Ovary (tissue), 7 donors: ENCODE measurements at regions not wholly inside any gene's neighbourhood (a gene's known extent, or its start where the extent isn't known, plus 50 kb on each side); places are given as distances from the start of the nearest gene placed in this dataset.

Experiments
- DNase-seq, 5 donors: peaks; one replicate each; pipeline ENCODE4 v3.0.0-alpha.2; 2019 to 2020
- H3K27ac ChIP-seq, 2 donors: fragments of 200-600 bp; one replicate each; pipeline versions ENCODE4 v1.5.1 to v1.8.0; 2019 to 2022
- H3K27me3 ChIP-seq: fragments of 200-600 bp; one replicate; pipeline ENCODE4 v1.8.0; 2022
- H3K36me3 ChIP-seq: fragments of 200-600 bp; sonication (generic); one replicate; pipeline ENCODE4 v1.5.1; 2019
- H3K4me1 ChIP-seq: one replicate; pipeline ENCODE4 v1.8.1; 2013; ENCODE audit warnings: mild to moderate bottlenecking, moderate library complexity; ENCODE audit not compliant: insufficient read depth
- H3K4me3 ChIP-seq: fragments of 200-600 bp; sonication (generic); one replicate; pipeline ENCODE4 v1.5.1; 2017
- H3K9me3 ChIP-seq, 2 donors: fragments of 200-600 bp in 1 of 2; sonication (generic) in 1 of 2; one replicate each; pipeline versions ENCODE4 v1.5.1 to v1.8.1; 2013 to 2019; ENCODE audit warnings: mild to moderate bottlenecking in 1 of 2, moderate library complexity in 1 of 2
- EP300 ChIP-seq: sonication (generic); formaldehyde crosslinking; IDR thresholded peaks from one replicate; pipeline ENCODE4 v1.6.1; 2017; ENCODE audit warnings: antibody characterized with exemption
- POLR2A ChIP-seq: fragments of 450-650 bp; IDR thresholded peaks from one replicate; pipeline ENCODE4 v1.6.1; 2017; ENCODE audit warnings: antibody characterized with exemption, mild to moderate bottlenecking, moderate library complexity
- WGBS, 3 donors: extraction: QIAGEN DNeasy Blood & Tissue Kit in 1 of 3; methylation state at CpG; one replicate each; pipeline versions ENCODE4 v1.1.5 to v1.1.7; 2013 to 2017; 5-methylcytosine and 5-hydroxymethylcytosine counted together
- intact Hi-C, 4 donors: fragments of 100-400 bp; cut with DNase I; formaldehyde crosslinking; loops; one replicate each; pipeline versions ENCODE4 v1.11.0 to v1.15.1; 2022 to 2023
- TF ChIP-seq, protein P1 (sequence below), 3 donors: fragments of 450-650 bp in 2 of 3; fragments of 200-600 bp in 1 of 3; IDR thresholded peaks; one replicate each; pipeline versions ENCODE4 v1.5.1 to v1.8.0; 2016 to 2022; ENCODE audit warnings: antibody characterized with exemption in 3 of 3, mild to moderate bottlenecking in 1 of 3
- donor health status: DM: no; HTN: no; CAD: no; lungs with moderate emphysema.
- donor health status: DM: no; HTN: no; CAD: no.
- donor health status: Bipolar disorder and iron deficiency.
- donor health status: DM: no; HTN: no; CAD: no.
- donor health status: DM: yes; HTN: yes; CAD: no.

DNA sequence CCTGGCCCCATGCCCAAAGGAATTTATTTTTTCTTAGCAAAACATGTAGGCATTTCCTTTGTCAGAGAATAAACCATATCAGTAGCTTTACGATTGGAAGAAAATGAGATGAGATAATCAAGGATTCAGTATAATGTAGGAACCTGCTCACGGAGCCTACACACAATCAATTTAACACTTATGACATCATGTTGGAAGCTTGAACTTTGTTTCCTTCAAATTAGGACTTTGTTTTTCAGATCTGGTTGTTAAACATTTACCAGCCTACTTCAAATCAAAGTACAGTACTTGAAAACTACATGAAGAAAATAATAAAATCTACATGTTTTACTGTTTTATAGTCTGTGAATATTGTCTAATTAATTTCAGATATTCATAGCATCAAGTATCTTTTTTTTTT lies 639.0 kb upstream of the ATXN8OS start:
- TF ChIP-seq, protein P1, sequence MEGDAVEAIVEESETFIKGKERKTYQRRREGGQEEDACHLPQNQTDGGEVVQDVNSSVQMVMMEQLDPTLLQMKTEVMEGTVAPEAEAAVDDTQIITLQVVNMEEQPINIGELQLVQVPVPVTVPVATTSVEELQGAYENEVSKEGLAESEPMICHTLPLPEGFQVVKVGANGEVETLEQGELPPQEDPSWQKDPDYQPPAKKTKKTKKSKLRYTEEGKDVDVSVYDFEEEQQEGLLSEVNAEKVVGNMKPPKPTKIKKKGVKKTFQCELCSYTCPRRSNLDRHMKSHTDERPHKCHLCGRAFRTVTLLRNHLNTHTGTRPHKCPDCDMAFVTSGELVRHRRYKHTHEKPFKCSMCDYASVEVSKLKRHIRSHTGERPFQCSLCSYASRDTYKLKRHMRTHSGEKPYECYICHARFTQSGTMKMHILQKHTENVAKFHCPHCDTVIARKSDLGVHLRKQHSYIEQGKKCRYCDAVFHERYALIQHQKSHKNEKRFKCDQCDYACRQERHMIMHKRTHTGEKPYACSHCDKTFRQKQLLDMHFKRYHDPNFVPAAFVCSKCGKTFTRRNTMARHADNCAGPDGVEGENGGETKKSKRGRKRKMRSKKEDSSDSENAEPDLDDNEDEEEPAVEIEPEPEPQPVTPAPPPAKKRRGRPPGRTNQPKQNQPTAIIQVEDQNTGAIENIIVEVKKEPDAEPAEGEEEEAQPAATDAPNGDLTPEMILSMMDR (IDR thresholded peaks at IDR 0.05), result no peak
- TF ChIP-seq EP300 (no peak), POLR2A (no peak)
- no peaks in the 10 kb centered on the region for H3K9me3 ChIP-seq
- no peaks in the 10 kb centered on the region for H3K36me3 ChIP-seq
- 55 to 73% (median 68%) methylated on average over 2 of the region's 2 CpGs for WGBS, 3 donors
- no peak for DNase-seq
- no peak overlapping the region for H3K4me3 ChIP-seq
- no peak overlapping the region for H3K27ac ChIP-seq
- no peaks in the 10 kb centered on the region for H3K27me3 ChIP-seq
- intact Hi-C loops, result no loop called here
- no peaks in the 10 kb centered on the region for H3K4me1 ChIP-seq

GRCh38 chr13:69461397-69461796 lies 646.2 kb upstream of the ATXN8OS start:
- H3K9me3 ChIP-seq, result no peaks in the 10 kb centered on the region
- H3K36me3 ChIP-seq, result no peaks in the 10 kb centered on the region
- no peak overlapping the region for H3K4me3 ChIP-seq
- H3K27ac ChIP-seq, result no peak overlapping the region
- no peaks in the 10 kb centered on the region for H3K27me3 ChIP-seq
- no peaks in the 10 kb centered on the region for H3K4me1 ChIP-seq
- no peak for DNase-seq
- intact Hi-C loops, result no loop called here
- TF ChIP-seq EP300 (no peak), POLR2A (no peak)
- TF ChIP-seq, protein P1 (IDR thresholded peaks at IDR 0.05), result no peak
- 12 to 17% (median 14%) methylated on average over 2 of the region's 2 CpGs for WGBS, 3 donors

- DNase-seq, result no peak
- intact Hi-C loops, result no loop called here
- Histone ChIP-seq H3K27ac (no peak overlapping the region), H3K4me1 (no peaks in the 10 kb centered on the region), H3K27me3 (no peaks in the 10 kb centered on the region), H3K36me3 (no peaks in the 10 kb centered on the region), H3K9me3 (no peaks in the 10 kb centered on the region), H3K4me3 (no peak overlapping the region)
- TF ChIP-seq, protein P1 (IDR thresholded peaks at IDR 0.05), result no peak
- TF ChIP-seq POLR2A, result no peak
- TF ChIP-seq EP300, result no peak
- WGBS, 3 donors, result 73 to 78% (median 78%) methylated on average over 4 of the region's 4 CpGs
These were observed 648.3 kb upstream of the ATXN8OS start for GRCh38 chr13:69459346-69459745.

DNA sequence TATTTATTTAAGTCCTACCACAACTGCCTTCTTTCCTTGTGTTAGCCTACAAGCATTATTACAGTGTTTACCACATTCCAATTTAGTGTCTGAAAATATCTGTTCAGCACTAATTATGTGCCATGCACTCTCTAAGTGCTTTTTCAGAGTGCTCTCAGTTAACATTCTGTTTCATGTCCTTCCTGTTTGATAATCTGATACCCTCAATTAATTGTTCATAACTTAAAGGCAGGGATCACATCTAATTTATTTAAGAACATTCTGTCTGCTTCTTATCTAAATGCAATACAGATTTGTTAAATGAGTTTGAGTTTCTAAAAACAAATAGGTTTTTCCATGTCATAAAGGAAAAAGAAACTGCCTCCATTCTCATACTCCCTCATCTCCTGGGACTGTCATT lies 649.6 kb upstream of the ATXN8OS start:
- Histone ChIP-seq H3K27me3 (no peaks in the 10 kb centered on the region), H3K36me3 (no peaks in the 10 kb centered on the region), H3K4me3 (no peak overlapping the region), H3K9me3 (no peaks in the 10 kb centered on the region), H3K4me1 (no peaks in the 10 kb centered on the region), H3K27ac (no peak overlapping the region)
- intact Hi-C loops, result no loop called here
- DNase-seq, result no peak
- TF ChIP-seq EP300 (no peak), POLR2A (no peak)
- TF ChIP-seq, protein P1 (IDR thresholded peaks at IDR 0.05), result no peak

GRCh38 chr13:69450245-69450644 lies 657.4 kb upstream of the ATXN8OS start:
- no peaks in the 10 kb centered on the region for H3K27me3 ChIP-seq
- intact Hi-C loops, result no loop called here
- H3K4me3 ChIP-seq, result no peak overlapping the region
- no peaks in the 10 kb centered on the region for H3K4me1 ChIP-seq
- DNase-seq, result no peak
- no peaks in the 10 kb centered on the region for H3K36me3 ChIP-seq
- no peaks in the 10 kb centered on the region for H3K9me3 ChIP-seq
- no peak overlapping the region for H3K27ac ChIP-seq
- TF ChIP-seq, protein P1 (IDR thresholded peaks at IDR 0.05), result no peak
- no peak for TF ChIP-seq POLR2A
- TF ChIP-seq EP300, result no peak
- 75 to 89% (median 89%) methylated on average over 1 of the region's 1 CpG for WGBS, 3 donors
